OCI-LY1 (cell line): ENCODE measurements at regions not wholly inside any gene's neighbourhood (a gene's known extent, or its start where the extent isn't known, plus 50 kb on each side); places are given as distances from the start of the nearest gene placed in this dataset.

Experiments
- H2AFZ ChIP-seq: fragments of 200-600 bp; sonication (generic), shearing (Covaris generic); 2 replicates; pipeline ENCODE4 v1.6.0; 2014; ENCODE audit warnings: antibody characterized with exemption, mild to moderate bottlenecking, low read length
- H3F3A ChIP-seq: fragments of 200-600 bp; sonication (generic), shearing (Covaris generic); 2 replicates; pipeline ENCODE4 v1.6.0; 2014; ENCODE audit warnings: mild to moderate bottlenecking, antibody characterized with exemption, low read length, moderate library complexity; ENCODE audit not compliant: insufficient read depth
- H3K27ac ChIP-seq: fragments of 200-600 bp; sonication (generic); 2 replicates; pipeline ENCODE4 v1.5.1; 2014; ENCODE audit warnings: low read length, mixed run types, mild to moderate bottlenecking, low read depth; ENCODE audit not compliant: poor library complexity, severe bottlenecking
- H3K27me3 ChIP-seq: fragments of 200-600 bp; sonication (generic); 2 replicates; pipeline ENCODE4 v1.6.0; 2014; ENCODE audit warnings: antibody characterized with exemption, mild to moderate bottlenecking, low read length, moderate library complexity; ENCODE audit not compliant: insufficient read depth
- H3K36me3 ChIP-seq: fragments of 200-600 bp; sonication (generic); 2 replicates; pipeline ENCODE4 v1.6.1; 2014; ENCODE audit warnings: mild to moderate bottlenecking, antibody characterized with exemption, low read length, moderate library complexity, mixed read lengths; ENCODE audit not compliant: insufficient read depth
- H3K4me1 ChIP-seq: fragments of 200-600 bp; sonication (generic); 2 replicates; pipeline ENCODE4 v1.5.1; 2014; ENCODE audit warnings: mild to moderate bottlenecking, low read length, moderate library complexity; ENCODE audit not compliant: insufficient read depth, severe bottlenecking
- H3K4me2 ChIP-seq: fragments of 200-600 bp; sonication (generic), shearing (Covaris generic); 2 replicates; pipeline ENCODE4 v1.6.1; 2014; ENCODE audit warnings: low read length
- H3K4me3 ChIP-seq: fragments of 200-600 bp; sonication (generic); 2 replicates; pipeline ENCODE4 v1.5.1; 2014; ENCODE audit warnings: low read length, low read depth, mild to moderate bottlenecking, mixed read lengths; ENCODE audit not compliant: poor library complexity, severe bottlenecking
- H3K79me2 ChIP-seq: fragments of 200-600 bp; shearing (Covaris generic); 2 replicates; pipeline ENCODE4 v1.6.1; 2016; ENCODE audit warnings: mixed run types, low read length, mixed read lengths; ENCODE audit not compliant: insufficient read depth
- H3K9ac ChIP-seq: fragments of 200-600 bp; sonication (generic), shearing (Covaris generic); 2 replicates; pipeline ENCODE4 v1.6.1; 2014; ENCODE audit warnings: mild to moderate bottlenecking, low read length, mixed read lengths
- H3K9me2 ChIP-seq: fragments of 200-600 bp; sonication (generic), shearing (Covaris generic); 2 replicates; pipeline ENCODE4 v1.6.1; 2014; ENCODE audit warnings: low read depth, mild to moderate bottlenecking, low read length, mixed read lengths
- H3K9me3 ChIP-seq: fragments of 200-600 bp; shearing (Covaris generic); 2 replicates; pipeline ENCODE4 v1.6.1; 2014; ENCODE audit warnings: low read length, mixed read lengths
- H4K20me1 ChIP-seq: fragments of 200-600 bp; sonication (generic), shearing (Covaris generic); 2 replicates; pipeline ENCODE4 v1.6.0; 2016; ENCODE audit warnings: mild to moderate bottlenecking, low read length; ENCODE audit not compliant: insufficient read depth
- EZH2 ChIP-seq: fragments of 200-600 bp; sonication (generic), shearing (Covaris generic); IDR thresholded peaks from 2 replicates; pipeline ENCODE4 v1.8.0; 2017; ENCODE audit warnings: borderline replicate concordance, mixed run types, mild to moderate bottlenecking, antibody characterized with exemption, low read length, moderate library complexity, mixed read lengths
- TF ChIP-seq, protein P1 (sequence below): fragments of 200-600 bp; sonication (generic), shearing (Covaris generic); IDR thresholded peaks from 2 replicates; pipeline ENCODE4 v1.5.1; 2017; ENCODE audit warnings: mild to moderate bottlenecking, antibody characterized with exemption, low read length, moderate library complexity, mixed read lengths

DNA sequence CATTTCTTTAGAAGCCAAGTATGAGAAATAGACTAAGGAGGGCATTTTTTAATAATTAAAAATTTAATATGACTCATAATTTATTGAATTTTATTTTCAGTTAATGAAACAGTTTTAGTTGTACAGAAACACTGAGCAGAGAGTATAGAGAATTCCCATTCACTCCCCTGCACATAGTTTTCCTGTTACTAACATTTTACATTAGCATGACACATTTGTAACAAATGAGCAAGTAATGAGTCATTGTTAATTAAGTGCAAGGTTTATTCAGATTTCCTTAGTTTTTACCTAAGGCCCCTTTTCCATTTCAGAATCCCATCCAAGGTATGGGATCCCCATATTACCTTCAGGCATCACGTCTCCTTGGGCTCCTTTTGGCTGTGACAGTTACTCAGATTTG lies 271.5 kb upstream of the FZD8 start:
- Histone ChIP-seq H4K20me1 (no peaks in the 10 kb centered on the region), H3K9me3 (no peaks in the 10 kb centered on the region), H3K4me3 (no peak overlapping the region), H2AFZ (no peak overlapping the region), H3K36me3 (no peaks in the 10 kb centered on the region), H3K9me2 (no peaks in the 10 kb centered on the region), H3K4me1 (no peaks in the 10 kb centered on the region), H3K27ac (no peak overlapping the region), H3F3A (no peaks in the 10 kb centered on the region), H3K9ac (no peak overlapping the region), H3K27me3 (no peaks in the 10 kb centered on the region), H3K79me2 (no peaks in the 10 kb centered on the region), H3K4me2 (no peak overlapping the region)
- TF ChIP-seq, protein P1, sequence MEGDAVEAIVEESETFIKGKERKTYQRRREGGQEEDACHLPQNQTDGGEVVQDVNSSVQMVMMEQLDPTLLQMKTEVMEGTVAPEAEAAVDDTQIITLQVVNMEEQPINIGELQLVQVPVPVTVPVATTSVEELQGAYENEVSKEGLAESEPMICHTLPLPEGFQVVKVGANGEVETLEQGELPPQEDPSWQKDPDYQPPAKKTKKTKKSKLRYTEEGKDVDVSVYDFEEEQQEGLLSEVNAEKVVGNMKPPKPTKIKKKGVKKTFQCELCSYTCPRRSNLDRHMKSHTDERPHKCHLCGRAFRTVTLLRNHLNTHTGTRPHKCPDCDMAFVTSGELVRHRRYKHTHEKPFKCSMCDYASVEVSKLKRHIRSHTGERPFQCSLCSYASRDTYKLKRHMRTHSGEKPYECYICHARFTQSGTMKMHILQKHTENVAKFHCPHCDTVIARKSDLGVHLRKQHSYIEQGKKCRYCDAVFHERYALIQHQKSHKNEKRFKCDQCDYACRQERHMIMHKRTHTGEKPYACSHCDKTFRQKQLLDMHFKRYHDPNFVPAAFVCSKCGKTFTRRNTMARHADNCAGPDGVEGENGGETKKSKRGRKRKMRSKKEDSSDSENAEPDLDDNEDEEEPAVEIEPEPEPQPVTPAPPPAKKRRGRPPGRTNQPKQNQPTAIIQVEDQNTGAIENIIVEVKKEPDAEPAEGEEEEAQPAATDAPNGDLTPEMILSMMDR: no peak
- TF ChIP-seq EZH2: no peak

DNA sequence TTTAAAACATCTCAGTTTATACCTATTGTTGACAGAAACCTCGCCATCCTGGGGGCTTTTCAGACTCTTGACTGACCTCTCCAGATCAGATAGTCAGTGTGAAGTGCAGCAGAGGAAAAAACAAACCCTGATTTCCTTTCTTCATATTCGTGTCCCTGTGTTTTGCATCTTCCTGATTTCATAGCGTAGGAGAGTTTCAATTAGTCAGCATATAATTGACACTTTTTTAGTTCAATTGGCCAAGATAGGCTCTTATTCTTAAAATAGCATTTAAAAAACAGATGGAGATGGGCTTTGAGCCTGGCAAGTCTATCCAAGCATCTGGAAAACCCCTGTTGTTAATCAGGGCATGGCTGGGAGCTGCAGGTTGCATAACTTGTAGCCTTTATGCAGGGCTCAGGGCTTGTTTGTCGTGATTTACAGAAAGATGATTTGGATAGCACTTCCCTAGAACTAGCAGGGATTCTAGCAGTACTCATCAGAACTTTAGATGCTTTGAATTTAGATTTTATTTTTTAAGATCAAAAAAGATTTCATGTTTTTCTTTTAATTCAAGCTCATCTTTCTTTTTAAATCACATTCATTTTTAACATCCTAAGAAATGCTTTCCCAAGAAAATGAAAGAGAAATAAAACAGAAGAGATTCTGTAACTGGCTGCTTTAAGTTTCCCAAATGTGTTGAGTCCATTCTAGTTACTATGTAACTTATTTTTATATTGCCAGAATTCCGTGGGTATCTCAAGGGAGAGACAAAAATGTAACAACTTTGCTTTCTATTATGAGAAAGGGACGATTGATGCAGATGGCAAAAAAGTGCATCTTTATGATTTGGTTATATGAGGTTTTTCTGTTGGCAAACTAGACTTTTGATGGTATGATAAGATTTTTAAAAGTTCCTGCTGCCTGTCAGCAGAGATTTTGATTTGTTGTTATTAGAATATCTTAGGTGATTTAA lies 270.8 kb upstream of the FZD8 start:
- H3K9ac ChIP-seq: no peak overlapping the region
- no peaks in the 10 kb centered on the region for H3K36me3 ChIP-seq
- no peak overlapping the region for H2AFZ ChIP-seq
- H3K9me3 ChIP-seq: no peaks in the 10 kb centered on the region
- no peaks in the 10 kb centered on the region for H4K20me1 ChIP-seq
- H3K79me2 ChIP-seq: no peaks in the 10 kb centered on the region
- no peak overlapping the region for H3K27ac ChIP-seq
- H3K27me3 ChIP-seq: no peaks in the 10 kb centered on the region
- H3K4me2 ChIP-seq: no peak overlapping the region
- no peaks in the 10 kb centered on the region for H3K9me2 ChIP-seq
- no peak overlapping the region for H3K4me3 ChIP-seq
- H3K4me1 ChIP-seq: no peaks in the 10 kb centered on the region
- H3F3A ChIP-seq: no peaks in the 10 kb centered on the region
- TF ChIP-seq, protein P1: no peak
- TF ChIP-seq EZH2: no peak

DNA sequence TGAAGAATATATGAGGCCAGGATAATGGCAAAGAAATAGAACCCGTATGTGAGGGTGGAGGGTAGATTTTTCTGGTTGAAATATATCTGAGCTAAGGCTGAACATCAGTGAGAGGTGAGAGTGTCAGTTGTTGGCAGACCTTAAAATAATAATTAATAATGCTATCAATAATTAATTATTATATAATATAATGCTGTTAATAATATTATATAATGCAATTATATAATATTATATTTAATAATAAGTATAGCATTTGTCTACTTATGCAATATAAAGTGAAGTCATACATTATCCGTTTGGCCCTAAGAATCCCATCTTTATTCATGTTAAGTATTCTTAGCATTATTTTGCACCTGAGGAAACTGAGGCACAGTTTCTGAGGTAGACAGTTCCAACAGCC lies 269.9 kb upstream of the FZD8 start:
- no peak overlapping the region for H3K4me2 ChIP-seq
- H3K9me3 ChIP-seq: no peaks in the 10 kb centered on the region
- H3K4me1 ChIP-seq: no peaks in the 10 kb centered on the region
- no peak overlapping the region for H3K9ac ChIP-seq
- no peaks in the 10 kb centered on the region for H3K9me2 ChIP-seq
- H2AFZ ChIP-seq: no peak overlapping the region
- H4K20me1 ChIP-seq: no peaks in the 10 kb centered on the region
- no peak overlapping the region for H3K4me3 ChIP-seq
- no peaks in the 10 kb centered on the region for H3K27me3 ChIP-seq
- TF ChIP-seq, protein P1: no peak
- no peak for TF ChIP-seq EZH2
- no peak overlapping the region for H3K27ac ChIP-seq
- H3K79me2 ChIP-seq: no peaks in the 10 kb centered on the region
- no peaks in the 10 kb centered on the region for H3F3A ChIP-seq
- no peaks in the 10 kb centered on the region for H3K36me3 ChIP-seq
